Glutamatergic neuron (in vitro differentiated cells): ENCODE measurements at regions not wholly inside any gene's neighbourhood (a gene's known extent, or its start where the extent isn't known, plus 50 kb on each side); places are given as distances from the start of the nearest gene placed in this dataset.

Source experiments
- DNase-seq: peaks from one replicate; pipeline ENCODE4 v3.0.0; 2022
- H3K27ac Mint-ChIP-seq: one replicate; pipeline ENCODE4 v1.8.0; 2020; ENCODE audit warnings: mild to moderate bottlenecking, mixed read lengths, inconsistent platforms; ENCODE audit not compliant: unreplicated experiment
- H3K27me3 Mint-ChIP-seq: one replicate; pipeline ENCODE4 v1.8.0; 2020; ENCODE audit warnings: mild to moderate bottlenecking, moderate library complexity, mixed read lengths, inconsistent platforms; ENCODE audit not compliant: unreplicated experiment
- H3K36me3 Mint-ChIP-seq: one replicate; pipeline ENCODE4 v1.8.0; 2020; ENCODE audit warnings: mild to moderate bottlenecking, mixed read lengths, inconsistent platforms; ENCODE audit not compliant: unreplicated experiment
- H3K4me1 Mint-ChIP-seq: one replicate; pipeline ENCODE4 v1.8.0; 2020; ENCODE audit warnings: mild to moderate bottlenecking, low read depth, mixed read lengths, inconsistent platforms; ENCODE audit not compliant: unreplicated experiment
- H3K4me3 Mint-ChIP-seq: one replicate; pipeline ENCODE4 v1.8.0; 2020; ENCODE audit warnings: mild to moderate bottlenecking, mixed read lengths, inconsistent platforms; ENCODE audit not compliant: unreplicated experiment
- H3K9me3 Mint-ChIP-seq: one replicate; pipeline ENCODE4 v1.8.0; 2020; ENCODE audit warnings: mild to moderate bottlenecking, moderate library complexity, mixed read lengths, inconsistent platforms; ENCODE audit not compliant: unreplicated experiment
- TF ChIP-seq, protein P1 (sequence below): fragments of 200-600 bp; sonication (generic); IDR thresholded peaks from one replicate; pipeline ENCODE4 v1.5.0; 2021; ENCODE audit not compliant: partially characterized antibody, unreplicated experiment

DNA sequence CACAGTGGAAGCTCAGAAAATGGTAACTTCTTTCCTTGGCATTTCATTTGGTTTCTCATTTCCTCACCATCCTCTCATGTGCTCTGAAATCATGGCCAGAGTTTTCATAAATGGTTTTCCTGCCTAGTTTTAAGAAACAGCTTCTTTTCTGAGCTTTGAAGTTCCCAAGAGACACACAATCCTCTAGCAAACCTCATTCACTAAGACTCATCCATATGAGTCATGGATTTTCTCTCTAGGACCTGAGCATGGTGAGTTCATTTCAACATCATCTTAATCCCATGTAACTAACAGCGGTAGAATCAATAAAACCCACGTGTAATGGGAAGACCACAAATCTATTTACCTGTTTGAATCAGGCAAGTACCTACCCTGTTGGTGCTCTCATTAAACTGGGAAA is 274.5 kb upstream of the LRTM1 start:
- H3K4me3 Mint-ChIP-seq: no peak overlapping the region

DNA sequence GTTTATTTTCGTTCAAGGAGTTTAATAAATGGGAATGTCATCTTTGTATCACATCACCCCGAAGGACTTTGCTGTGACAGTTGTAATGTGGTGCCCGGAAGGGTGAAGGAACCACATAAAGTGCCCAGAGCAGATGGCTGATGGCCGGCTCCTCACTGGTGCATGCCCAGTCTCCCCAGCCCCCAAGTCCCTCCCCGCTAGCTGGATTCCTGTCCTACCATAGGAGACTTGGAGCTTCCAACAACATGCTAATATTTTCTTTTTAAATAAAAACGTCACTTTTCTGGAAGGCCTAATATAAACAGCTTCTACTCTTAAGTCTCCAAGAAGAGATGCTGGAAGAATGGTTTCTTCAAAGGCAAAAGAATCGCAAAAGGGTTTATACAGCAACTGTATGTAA is 273.9 kb upstream of the LRTM1 start:
- no peaks in the 10 kb centered on the region for H3K27me3 Mint-ChIP-seq
- no peaks in the 10 kb centered on the region for H3K4me1 Mint-ChIP-seq
- TF ChIP-seq, protein P1, sequence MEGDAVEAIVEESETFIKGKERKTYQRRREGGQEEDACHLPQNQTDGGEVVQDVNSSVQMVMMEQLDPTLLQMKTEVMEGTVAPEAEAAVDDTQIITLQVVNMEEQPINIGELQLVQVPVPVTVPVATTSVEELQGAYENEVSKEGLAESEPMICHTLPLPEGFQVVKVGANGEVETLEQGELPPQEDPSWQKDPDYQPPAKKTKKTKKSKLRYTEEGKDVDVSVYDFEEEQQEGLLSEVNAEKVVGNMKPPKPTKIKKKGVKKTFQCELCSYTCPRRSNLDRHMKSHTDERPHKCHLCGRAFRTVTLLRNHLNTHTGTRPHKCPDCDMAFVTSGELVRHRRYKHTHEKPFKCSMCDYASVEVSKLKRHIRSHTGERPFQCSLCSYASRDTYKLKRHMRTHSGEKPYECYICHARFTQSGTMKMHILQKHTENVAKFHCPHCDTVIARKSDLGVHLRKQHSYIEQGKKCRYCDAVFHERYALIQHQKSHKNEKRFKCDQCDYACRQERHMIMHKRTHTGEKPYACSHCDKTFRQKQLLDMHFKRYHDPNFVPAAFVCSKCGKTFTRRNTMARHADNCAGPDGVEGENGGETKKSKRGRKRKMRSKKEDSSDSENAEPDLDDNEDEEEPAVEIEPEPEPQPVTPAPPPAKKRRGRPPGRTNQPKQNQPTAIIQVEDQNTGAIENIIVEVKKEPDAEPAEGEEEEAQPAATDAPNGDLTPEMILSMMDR: no peak
- no peak overlapping the region for H3K4me3 Mint-ChIP-seq
- H3K9me3 Mint-ChIP-seq: no peaks in the 10 kb centered on the region
- no peaks in the 10 kb centered on the region for H3K36me3 Mint-ChIP-seq
- no peak overlapping the region for H3K27ac Mint-ChIP-seq
- DNase-seq: no peak

More for the DNA sequence above, 274.5 kb upstream of the LRTM1 start:
- H3K4me1 Mint-ChIP-seq: no peaks in the 10 kb centered on the region
- no peaks in the 10 kb centered on the region for H3K9me3 Mint-ChIP-seq
- no peak for DNase-seq
- no peaks in the 10 kb centered on the region for H3K36me3 Mint-ChIP-seq
- H3K27ac Mint-ChIP-seq: no peak overlapping the region
- H3K27me3 Mint-ChIP-seq: no peaks in the 10 kb centered on the region
- TF ChIP-seq, protein P1: no peak

DNA sequence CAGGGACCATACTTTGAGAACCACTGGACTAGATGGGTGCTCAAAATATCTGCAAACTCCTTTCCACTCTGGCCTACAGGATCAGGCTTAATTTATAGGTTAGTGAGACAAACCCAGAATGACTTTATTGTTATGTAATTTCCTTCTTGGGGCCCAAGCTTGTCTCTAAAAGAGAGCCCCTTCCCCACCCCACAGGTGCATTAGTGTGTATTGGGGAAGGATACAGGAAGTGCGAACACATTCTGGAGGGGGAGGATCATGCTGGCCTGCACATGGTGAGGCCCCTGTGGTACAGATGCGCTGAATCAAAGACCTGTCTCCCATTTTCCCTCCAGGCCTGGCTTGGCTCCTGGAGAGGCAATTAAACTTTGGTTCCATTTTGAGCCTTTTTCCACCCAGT is 273.0 kb upstream of the LRTM1 start:
- Mint-ChIP-seq H3K9me3 (no peaks in the 10 kb centered on the region), H3K27ac (no peak overlapping the region), H3K4me3 (no peak overlapping the region), H3K27me3 (no peaks in the 10 kb centered on the region), H3K36me3 (no peaks in the 10 kb centered on the region), H3K4me1 (no peaks in the 10 kb centered on the region)
- no peak for DNase-seq
- TF ChIP-seq, protein P1: no peak

DNA sequence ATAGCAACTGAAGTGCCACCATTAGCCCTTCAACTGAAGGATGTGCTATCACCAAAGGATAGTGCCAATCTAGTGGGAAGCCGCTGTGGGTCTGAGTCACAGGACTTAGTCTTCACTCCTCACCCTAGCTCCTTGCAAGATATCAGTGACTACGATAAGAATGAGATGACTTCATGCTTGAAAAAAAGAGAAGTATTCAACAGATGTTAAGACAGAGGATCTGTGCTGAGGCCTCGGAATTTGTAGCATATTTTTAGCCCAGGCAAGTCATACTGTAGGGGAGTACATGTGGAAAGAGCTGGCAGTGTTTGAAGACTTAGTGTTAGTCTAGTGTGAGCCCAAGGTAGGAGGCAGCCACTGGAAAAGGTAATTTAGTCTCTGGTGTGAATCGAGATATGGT is 270.7 kb upstream of the LRTM1 start:
- TF ChIP-seq, protein P1: no peak
- DNase-seq: no peak
- Mint-ChIP-seq H3K4me3 (no peak overlapping the region), H3K27ac (no peak overlapping the region), H3K9me3 (no peaks in the 10 kb centered on the region), H3K4me1 (no peaks in the 10 kb centered on the region), H3K36me3 (no peaks in the 10 kb centered on the region), H3K27me3 (no peaks in the 10 kb centered on the region)

DNA sequence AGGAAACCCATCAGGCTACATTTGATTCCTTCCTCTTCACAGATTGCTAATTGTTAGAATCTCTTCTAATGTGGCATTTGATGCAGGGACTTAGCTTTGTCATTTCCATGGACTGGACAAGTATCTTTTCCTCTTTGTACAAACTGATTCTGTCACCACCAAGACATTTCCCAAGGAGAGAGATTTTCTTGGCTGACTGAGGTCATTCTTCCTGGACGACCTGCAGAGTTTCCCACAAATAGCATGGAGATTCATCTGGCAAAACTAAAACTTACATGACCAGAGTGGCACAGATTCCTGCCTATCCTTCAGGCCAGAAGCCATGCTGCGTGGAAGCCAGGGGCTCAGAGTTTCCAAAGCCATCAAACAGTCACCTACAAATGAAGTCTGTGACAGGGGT is 269.2 kb upstream of the LRTM1 start:
- H3K4me1 Mint-ChIP-seq: no peaks in the 10 kb centered on the region

More for the DNA sequence above, 269.2 kb upstream of the LRTM1 start:
- TF ChIP-seq, protein P1: no peak
- DNase-seq: no peak
- Mint-ChIP-seq H3K9me3 (no peaks in the 10 kb centered on the region), H3K27ac (no peak overlapping the region), H3K4me3 (no peak overlapping the region), H3K27me3 (no peaks in the 10 kb centered on the region), H3K36me3 (no peaks in the 10 kb centered on the region)
